ENCODE measurements at regions not wholly inside any gene's neighbourhood (a gene's known extent, or its start where the extent isn't known, plus 50 kb on each side); places are given as distances from the start of the nearest gene placed in this dataset.
"Not testable (repeated sequence)": the region's sequence is repeated elsewhere in the genome, so short reads cannot be mapped to it uniquely, and the experiment has no call there.

DNA sequence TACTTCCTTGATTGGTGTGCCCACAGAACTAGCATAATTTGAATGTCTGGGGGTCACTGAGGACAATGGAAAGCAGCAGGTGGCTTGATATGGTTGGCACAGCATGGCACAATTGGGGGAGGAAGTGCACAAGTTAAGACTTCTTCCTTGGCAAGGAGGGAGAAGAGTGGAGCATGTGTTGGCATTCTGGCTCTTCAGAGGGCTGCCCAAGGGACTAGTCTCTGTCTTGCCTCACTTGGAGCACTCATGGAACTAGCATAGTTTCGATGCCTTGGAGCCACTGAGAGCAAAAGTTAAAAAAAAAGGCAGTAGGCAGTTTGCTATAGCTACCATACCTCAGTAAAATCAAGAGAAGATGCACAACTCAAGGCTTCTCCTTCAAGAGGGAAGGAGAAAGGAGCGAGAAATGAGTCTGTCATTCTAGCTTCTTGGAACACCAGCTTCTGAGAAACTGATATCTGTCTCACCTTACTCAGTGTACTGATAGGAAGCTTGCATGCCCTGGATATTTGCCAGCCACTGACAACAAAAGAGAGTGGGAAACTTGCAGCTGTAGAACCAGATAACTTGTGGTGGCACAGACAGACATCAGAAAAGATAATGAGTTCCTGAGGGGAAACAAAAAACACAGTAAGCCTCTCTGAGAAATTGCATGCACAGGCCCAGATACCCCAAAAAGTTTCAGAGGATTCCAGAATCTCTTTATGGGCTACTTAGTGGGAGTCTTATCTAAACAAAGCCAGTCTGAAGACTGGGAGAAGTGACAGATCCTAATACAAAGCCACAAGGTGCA lies 207.5 kb upstream of the SAMSN1 start:
- no peak for DNase-seq

DNA sequence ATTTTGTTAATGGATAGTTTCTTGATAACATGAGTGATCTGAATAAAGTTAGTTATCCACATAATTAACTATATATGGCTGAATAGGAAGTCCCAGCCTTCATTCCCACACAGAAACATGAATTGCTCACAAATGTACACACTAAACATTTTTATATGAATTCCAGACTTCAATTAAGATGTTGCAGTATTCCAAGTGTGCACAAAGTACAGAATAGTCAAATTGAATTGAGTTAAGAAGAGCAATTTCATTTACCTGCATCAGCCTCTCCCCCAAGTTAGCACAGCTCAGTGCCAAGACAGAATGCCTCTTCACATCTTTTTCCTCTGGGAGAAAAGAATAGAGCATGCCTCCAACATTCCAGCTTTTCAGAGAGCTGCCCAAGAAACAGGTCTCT lies 207.0 kb upstream of the SAMSN1 start:
- no peak for DNase-seq

DNA sequence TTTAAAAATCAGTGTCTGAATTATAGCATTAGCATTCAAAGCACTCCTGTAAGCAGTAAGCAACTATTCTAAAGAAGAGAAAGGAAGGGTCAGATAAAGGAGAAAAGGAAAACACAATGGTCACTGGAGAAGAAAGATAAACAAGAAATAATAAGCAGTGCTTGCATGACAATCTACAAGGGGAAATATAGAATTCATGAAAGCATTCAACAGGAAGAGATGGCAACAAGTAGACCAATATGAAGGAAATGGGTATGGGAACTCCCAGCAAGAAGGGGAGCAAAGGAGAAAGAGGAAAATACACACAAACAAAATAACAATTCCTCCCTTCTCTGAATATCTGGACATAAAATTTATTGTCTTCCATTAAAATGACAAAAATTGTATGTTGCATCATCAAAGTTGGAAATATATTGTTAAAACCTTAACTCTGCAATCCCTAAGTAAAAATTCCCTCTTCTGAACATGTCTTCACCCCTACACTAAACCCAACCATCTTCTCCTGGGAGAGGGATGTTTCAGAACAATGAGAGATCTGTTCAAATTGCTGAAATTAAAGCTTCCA lies 206.3 kb upstream of the SAMSN1 start:
- DNase-seq = no peak

DNA sequence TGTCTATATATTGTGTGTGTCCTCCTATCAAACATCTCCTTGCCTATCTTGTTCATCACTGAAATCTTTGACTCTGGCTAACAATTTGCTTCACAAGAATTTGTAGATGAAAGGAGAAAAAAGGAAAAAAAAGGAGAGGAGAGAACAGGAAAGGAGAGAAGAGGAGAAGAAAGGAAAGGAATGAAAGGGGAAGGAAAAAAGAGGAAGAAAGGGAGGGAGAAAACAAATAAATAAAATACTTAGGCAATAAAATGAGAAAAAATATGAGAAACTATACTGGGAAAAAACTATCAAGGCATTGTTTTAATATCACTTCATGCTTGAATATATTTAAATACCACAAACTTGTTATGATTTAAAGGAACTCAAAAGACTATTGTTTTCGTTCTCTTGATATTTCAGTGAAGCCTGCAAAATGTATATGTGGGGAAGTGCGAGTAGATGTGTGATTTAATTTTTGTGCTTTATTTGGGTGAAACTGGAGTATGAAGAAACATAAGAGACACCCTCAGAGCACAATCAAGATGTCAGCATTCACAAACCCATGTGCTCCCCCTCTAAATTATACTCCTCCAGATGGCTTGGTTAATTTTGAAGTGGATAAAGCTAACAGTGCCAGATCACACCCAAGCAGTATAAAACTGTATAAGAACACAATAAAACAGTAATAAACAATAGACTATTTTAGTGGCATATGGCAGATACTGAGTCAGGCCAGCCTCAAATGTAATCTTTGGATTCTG lies 205.7 kb upstream of the SAMSN1 start:
- DNase-seq = no peak

GRCh38 chr21:14751011-14751410 lies 204.9 kb upstream of the SAMSN1 start:
- no peak for DNase-seq

DNA sequence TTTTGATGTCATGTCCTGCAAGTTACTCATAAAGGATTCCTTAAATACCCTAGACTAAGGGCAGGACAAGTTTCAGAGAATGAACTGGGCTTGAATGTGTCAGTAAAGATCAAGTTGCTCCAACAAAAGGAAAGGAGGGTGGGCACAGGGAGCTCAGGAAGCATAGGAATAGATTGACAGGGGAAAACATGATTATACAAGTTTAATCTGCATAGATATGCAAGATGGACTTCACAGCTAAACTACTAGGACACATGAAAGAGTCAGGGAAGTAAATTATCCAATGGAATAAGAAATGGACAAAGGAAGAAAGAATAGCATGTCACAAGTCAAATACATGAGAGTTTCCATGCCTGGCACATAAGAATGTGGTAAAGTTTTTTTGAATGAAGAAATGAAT lies 203.9 kb upstream of the SAMSN1 start:
- DNase-seq = no peak

DNA sequence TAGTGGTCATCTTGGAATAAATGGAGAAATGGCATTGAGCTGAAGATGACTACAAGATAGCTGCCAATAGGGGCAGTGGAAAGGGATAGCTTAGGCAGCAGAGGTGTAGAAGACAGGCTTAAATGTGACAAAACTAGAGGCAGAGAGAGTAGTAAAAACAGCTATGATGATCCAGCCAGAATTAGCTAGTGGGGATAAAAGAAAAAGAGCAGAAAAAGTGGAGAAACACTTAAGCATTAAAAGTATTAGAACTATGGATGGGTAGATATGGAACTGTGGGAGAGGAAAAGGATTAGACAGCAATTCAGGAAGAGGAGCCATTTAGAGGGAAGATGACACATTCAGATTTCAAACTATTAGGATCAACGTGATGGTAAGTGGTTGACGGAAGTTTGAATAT lies 202.5 kb upstream of the SAMSN1 start:
- no peak for DNase-seq

DNA sequence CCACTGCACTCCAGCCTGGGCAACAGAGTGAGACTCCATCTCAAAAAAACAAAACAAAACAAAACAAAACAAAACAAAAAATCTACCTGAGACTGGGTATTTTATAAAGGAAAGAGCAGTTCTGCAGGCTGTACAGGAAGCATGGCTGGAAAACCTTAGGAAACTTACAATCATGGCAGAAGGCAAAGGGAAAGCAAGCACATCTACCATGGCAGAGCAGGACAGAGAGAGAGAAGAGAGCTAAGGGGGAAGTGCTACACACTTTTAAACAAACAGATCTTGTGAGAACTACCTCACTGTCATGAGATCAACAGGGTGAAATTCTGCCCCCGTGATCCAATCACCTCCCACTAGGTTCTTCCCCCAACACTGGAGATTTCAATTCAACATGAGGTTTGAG lies 198.3 kb upstream of the SAMSN1 start:
- no peak for DNase-seq

DNA sequence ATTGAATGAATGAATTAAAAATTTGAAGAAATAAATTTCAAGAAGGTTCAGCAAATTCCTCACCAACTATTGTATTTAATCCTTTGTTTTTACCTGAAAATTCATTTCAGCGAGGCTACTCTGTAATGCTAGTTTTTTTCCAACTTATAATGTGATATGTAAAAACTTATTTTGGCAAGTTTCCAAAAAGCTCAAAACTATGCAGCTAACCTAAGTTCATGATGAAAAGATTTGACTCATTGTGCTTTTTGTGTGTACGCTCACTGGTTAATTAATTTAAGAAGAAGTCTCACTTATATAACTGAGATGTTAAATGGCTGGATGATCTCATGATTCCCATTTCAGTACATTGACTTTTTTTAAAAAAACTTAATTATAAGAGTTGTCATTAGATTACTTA lies 196.0 kb upstream of the SAMSN1 start:
- DNase-seq = no peak

DNA sequence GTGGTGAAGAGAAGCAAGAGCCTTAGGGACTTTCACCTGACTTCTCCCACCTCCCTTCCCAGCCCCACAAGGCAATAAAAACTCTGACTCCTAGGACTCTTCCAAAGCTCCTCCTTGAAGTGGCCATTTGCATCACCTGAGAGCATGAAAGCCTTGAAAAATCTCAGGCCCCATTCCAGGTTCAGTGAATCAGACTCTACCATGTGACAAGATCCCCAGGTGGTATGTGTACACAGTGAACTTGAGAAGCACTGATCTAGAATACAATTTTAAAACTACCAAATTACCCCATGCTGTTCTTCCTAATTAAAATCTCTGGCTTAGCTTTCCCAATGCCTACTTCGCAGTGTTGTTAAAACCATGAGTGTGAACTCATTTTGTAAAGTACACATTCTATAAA lies 195.1 kb upstream of the SAMSN1 start:
- DNase-seq = no peak

GRCh38 chr21:14740692-14741091 lies 194.6 kb upstream of the SAMSN1 start:
- no peak for DNase-seq

DNA sequence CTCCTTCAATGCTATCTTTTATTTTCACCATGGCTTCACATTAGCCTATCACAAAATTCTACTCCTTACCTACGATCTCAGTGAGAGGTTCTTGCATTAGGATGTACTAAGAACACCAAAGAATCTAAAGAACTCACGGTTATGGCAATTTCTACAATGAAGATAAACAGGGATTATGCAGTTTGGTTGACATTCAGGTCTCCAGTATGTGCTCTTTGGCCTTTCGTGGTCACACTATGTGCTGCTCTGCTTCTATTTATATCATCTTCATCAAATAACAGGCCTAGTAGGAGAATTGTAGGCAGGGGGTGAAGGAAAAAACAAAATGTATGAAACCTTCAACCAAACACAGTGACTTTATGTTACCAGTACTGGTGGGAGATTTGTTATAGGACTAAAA lies 194.0 kb upstream of the SAMSN1 start:
- no peak for DNase-seq

DNA sequence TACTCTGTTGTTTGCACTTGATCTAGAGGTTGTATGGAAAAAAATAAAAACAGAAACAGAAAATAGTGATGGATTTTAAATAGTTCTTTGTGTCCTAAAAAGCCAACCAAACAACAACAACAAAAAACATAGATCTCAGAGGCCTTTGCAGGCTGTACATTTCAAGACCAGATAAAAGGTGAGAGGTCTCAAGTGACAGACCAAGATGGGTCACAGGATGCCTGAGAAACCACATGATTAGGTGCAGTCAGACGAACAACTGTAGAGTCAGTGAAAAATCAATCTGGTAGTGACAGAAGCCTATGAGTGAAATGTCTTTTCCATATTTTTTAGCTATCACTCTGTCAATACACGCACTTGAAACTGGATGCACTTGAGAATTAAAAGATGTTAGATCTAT lies 193.5 kb upstream of the SAMSN1 start:
- no peak for DNase-seq

DNA sequence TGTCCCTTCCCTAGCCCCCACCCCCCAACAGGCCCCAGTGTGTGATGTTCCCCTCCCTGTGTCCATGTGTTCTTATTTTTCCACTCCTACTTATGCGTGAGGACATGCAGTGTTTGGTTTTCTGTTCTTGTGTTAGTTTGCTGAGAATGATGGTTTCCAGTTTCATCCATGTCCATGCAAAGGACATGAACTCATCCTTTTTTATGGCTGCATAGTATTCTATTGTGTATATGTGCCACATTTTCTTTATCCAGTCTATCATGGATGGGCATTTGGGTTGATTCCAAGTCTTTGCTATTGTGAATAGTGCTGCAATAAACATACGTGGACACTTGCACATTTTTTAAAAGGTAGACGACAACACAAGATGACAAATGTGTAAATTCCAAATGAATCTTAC lies 192.5 kb upstream of the SAMSN1 start:
- not testable (repeated sequence) for DNase-seq

- DNase-seq = peak; percentile 34
Observed at GRCh38 chr21:14737922-14738321, 191.8 kb upstream of the SAMSN1 start.

- DNase-seq = no peak
Observed at GRCh38 chr21:14737284-14737691, 191.2 kb upstream of the SAMSN1 start.

- DNase-seq = no peak
Observed at GRCh38 chr21:14736672-14737071, 190.6 kb upstream of the SAMSN1 start.

DNA sequence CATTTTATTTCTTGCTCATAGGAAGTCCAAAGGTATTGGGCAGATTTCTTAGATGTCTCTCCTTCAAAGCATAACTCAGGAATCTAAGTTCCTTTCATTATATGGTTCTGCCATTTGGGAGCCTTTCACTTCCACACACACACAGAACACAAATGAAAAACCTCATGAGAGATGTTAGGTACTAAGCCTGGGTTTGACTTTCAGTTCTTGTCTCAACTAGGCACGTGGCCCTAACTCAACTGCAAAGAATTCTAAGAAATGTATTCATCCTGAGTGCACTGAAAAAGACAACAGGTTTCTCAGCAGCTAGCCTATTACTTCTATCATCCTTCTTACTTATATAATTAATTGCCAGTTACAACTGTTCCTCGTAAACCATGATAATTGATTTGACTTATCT lies 190.0 kb upstream of the SAMSN1 start:
- DNase-seq = no peak

GRCh38 chr21:14734833-14735232 lies 188.7 kb upstream of the SAMSN1 start:
- DNase-seq = no peak

DNA sequence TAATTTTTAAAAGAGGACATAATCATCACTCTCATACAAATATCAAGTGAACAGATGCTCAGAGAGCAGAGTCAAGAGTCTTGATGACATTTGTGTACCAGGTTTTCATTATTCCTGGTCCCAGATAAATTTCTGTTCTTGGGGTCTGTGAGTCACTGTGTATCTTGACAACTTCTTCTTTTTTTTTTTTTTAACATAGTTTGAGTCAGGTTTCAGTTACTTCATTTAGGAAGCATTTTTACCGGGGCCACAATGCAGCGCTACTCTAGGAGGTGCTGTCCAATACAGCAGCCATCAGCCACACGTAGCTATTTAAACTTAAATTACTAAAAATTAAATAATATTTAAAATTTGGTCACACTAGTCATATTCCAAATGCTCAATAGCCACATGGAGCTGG lies 188.1 kb upstream of the SAMSN1 start:
- DNase-seq = no peak

DNA sequence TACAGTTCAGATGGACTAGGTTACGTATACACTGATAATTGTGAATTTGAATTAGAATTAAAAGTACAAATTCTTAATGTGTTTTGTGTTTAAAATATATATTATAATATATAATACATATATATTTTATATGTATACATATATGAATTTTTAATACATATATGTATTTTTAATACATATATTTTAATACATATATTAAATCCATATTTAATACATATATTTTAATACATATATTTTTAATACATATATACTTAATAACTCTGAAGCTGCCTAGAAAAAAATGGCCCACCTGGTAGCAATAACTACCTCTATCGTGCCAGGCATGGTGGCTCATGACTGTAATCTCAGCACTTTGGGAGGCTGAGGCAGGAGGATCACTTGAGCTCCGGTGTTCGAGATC lies 179.1 kb upstream of the SAMSN1 start:
- no peak for DNase-seq

DNA sequence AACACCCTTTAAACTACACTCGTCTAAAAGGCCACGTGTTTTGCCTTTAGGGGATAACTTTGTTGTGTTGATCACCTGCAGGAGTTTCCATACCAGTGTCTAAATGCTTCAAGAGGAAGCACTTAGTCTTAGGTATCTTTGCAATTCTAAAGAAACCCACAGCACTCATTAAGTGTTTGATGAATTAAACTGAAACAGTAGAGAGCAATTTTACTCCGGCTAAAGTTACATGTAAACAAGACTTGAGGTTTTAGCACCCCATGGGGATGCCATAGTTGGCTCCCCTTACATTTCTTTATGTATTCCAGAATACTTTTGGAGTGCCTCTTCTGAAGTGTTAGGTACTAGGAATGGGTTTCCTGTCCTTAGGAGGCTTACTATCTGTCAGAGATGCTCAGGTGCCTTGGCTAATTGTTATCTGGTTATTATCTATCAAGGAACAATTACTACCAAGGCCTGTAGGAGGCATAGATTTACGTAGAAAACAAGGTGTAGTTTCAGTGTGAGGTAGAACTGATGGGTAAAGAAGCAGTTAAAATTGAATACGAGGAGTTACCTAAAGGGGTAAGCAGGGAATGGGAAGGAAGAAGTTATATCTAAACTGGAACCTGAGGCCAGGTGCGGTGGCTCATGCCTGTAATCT lies 176.8 kb upstream of the SAMSN1 start:
- no peak for DNase-seq

DNA sequence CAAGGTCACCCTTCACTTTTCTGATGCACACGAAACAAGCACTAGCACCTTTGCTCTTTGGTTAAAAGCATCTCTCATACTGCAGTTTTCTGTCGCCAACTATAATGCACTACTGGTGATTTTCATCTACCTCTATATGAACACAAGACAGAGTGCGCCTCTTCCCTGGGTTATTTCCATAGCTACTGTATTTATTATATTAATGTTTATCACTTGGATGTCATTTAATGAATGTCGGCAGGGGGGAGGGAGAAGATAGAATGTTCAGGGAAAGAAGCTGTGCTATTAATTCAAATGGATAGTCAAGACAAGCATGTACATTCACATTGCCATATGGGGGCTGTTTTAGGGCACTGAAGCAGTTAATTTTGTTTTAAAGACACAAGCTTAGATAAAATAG lies 174.1 kb upstream of the SAMSN1 start:
- DNase-seq = no peak

GRCh38 chr21:14718951-14719350 lies 172.8 kb upstream of the SAMSN1 start:
- no peak for DNase-seq
